OCI-LY1 (cell line): ENCODE measurements at regions not wholly inside any gene's neighbourhood (a gene's known extent, or its start where the extent isn't known, plus 50 kb on each side); places are given as distances from the start of the nearest gene placed in this dataset.

Experiments
- H2AFZ ChIP-seq: fragments of 200-600 bp; sonication (generic), shearing (Covaris generic); 2 replicates; pipeline ENCODE4 v1.6.0; 2014; ENCODE audit warnings: antibody characterized with exemption, mild to moderate bottlenecking, low read length
- H3F3A ChIP-seq: fragments of 200-600 bp; sonication (generic), shearing (Covaris generic); 2 replicates; pipeline ENCODE4 v1.6.0; 2014; ENCODE audit warnings: mild to moderate bottlenecking, antibody characterized with exemption, low read length, moderate library complexity; ENCODE audit not compliant: insufficient read depth
- H3K27ac ChIP-seq: fragments of 200-600 bp; sonication (generic); 2 replicates; pipeline ENCODE4 v1.5.1; 2014; ENCODE audit warnings: low read length, mixed run types, mild to moderate bottlenecking, low read depth; ENCODE audit not compliant: poor library complexity, severe bottlenecking
- H3K27me3 ChIP-seq: fragments of 200-600 bp; sonication (generic); 2 replicates; pipeline ENCODE4 v1.6.0; 2014; ENCODE audit warnings: antibody characterized with exemption, mild to moderate bottlenecking, low read length, moderate library complexity; ENCODE audit not compliant: insufficient read depth
- H3K36me3 ChIP-seq: fragments of 200-600 bp; sonication (generic); 2 replicates; pipeline ENCODE4 v1.6.1; 2014; ENCODE audit warnings: mild to moderate bottlenecking, antibody characterized with exemption, low read length, moderate library complexity, mixed read lengths; ENCODE audit not compliant: insufficient read depth
- H3K4me1 ChIP-seq: fragments of 200-600 bp; sonication (generic); 2 replicates; pipeline ENCODE4 v1.5.1; 2014; ENCODE audit warnings: mild to moderate bottlenecking, low read length, moderate library complexity; ENCODE audit not compliant: insufficient read depth, severe bottlenecking
- H3K4me2 ChIP-seq: fragments of 200-600 bp; sonication (generic), shearing (Covaris generic); 2 replicates; pipeline ENCODE4 v1.6.1; 2014; ENCODE audit warnings: low read length
- H3K4me3 ChIP-seq: fragments of 200-600 bp; sonication (generic); 2 replicates; pipeline ENCODE4 v1.5.1; 2014; ENCODE audit warnings: low read length, low read depth, mild to moderate bottlenecking, mixed read lengths; ENCODE audit not compliant: poor library complexity, severe bottlenecking
- H3K79me2 ChIP-seq: fragments of 200-600 bp; shearing (Covaris generic); 2 replicates; pipeline ENCODE4 v1.6.1; 2016; ENCODE audit warnings: mixed run types, low read length, mixed read lengths; ENCODE audit not compliant: insufficient read depth
- H3K9ac ChIP-seq: fragments of 200-600 bp; sonication (generic), shearing (Covaris generic); 2 replicates; pipeline ENCODE4 v1.6.1; 2014; ENCODE audit warnings: mild to moderate bottlenecking, low read length, mixed read lengths
- H3K9me2 ChIP-seq: fragments of 200-600 bp; sonication (generic), shearing (Covaris generic); 2 replicates; pipeline ENCODE4 v1.6.1; 2014; ENCODE audit warnings: low read depth, mild to moderate bottlenecking, low read length, mixed read lengths
- H3K9me3 ChIP-seq: fragments of 200-600 bp; shearing (Covaris generic); 2 replicates; pipeline ENCODE4 v1.6.1; 2014; ENCODE audit warnings: low read length, mixed read lengths
- H4K20me1 ChIP-seq: fragments of 200-600 bp; sonication (generic), shearing (Covaris generic); 2 replicates; pipeline ENCODE4 v1.6.0; 2016; ENCODE audit warnings: mild to moderate bottlenecking, low read length; ENCODE audit not compliant: insufficient read depth
- EZH2 ChIP-seq: fragments of 200-600 bp; sonication (generic), shearing (Covaris generic); IDR thresholded peaks from 2 replicates; pipeline ENCODE4 v1.8.0; 2017; ENCODE audit warnings: borderline replicate concordance, mixed run types, mild to moderate bottlenecking, antibody characterized with exemption, low read length, moderate library complexity, mixed read lengths
- TF ChIP-seq, protein P1 (sequence below): fragments of 200-600 bp; sonication (generic), shearing (Covaris generic); IDR thresholded peaks from 2 replicates; pipeline ENCODE4 v1.5.1; 2017; ENCODE audit warnings: mild to moderate bottlenecking, antibody characterized with exemption, low read length, moderate library complexity, mixed read lengths

DNA sequence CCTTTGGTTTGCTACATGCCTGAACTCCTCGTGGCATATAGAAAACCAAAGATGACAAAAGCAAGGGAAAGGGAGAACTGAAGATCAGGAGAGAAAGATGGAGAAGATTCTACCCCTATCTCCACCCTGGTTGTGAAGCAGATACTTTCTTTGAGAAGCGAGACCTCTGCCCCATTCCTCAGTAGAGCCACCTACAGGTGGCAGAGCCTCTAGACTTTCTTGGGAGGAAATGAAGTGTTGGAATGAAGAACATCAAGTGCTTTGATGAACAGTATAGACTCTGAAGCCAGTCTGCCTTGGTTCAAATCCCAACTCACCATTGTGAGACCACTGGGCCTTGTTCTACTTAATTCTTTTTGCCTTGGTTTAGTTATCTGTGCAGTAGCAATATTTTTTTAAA, 348.8 kb upstream of the ETAA1 start:
- no peaks in the 10 kb centered on the region for H3K4me1 ChIP-seq
- H3K4me2 ChIP-seq = no peak overlapping the region
- no peaks in the 10 kb centered on the region for H3K79me2 ChIP-seq
- H3K4me3 ChIP-seq = no peak overlapping the region
- no peaks in the 10 kb centered on the region for H3K9me2 ChIP-seq
- H2AFZ ChIP-seq = no peak overlapping the region
- H3K27me3 ChIP-seq = no peaks in the 10 kb centered on the region
- H3K9me3 ChIP-seq = no peaks in the 10 kb centered on the region
- H3F3A ChIP-seq = no peaks in the 10 kb centered on the region
- no peaks in the 10 kb centered on the region for H4K20me1 ChIP-seq
- H3K9ac ChIP-seq = no peak overlapping the region
- TF ChIP-seq, protein P1, sequence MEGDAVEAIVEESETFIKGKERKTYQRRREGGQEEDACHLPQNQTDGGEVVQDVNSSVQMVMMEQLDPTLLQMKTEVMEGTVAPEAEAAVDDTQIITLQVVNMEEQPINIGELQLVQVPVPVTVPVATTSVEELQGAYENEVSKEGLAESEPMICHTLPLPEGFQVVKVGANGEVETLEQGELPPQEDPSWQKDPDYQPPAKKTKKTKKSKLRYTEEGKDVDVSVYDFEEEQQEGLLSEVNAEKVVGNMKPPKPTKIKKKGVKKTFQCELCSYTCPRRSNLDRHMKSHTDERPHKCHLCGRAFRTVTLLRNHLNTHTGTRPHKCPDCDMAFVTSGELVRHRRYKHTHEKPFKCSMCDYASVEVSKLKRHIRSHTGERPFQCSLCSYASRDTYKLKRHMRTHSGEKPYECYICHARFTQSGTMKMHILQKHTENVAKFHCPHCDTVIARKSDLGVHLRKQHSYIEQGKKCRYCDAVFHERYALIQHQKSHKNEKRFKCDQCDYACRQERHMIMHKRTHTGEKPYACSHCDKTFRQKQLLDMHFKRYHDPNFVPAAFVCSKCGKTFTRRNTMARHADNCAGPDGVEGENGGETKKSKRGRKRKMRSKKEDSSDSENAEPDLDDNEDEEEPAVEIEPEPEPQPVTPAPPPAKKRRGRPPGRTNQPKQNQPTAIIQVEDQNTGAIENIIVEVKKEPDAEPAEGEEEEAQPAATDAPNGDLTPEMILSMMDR = peak; percentile 30; the same call in 1 of the 2 replicates
- no peak for TF ChIP-seq EZH2
- H3K27ac ChIP-seq = no peak overlapping the region
- no peaks in the 10 kb centered on the region for H3K36me3 ChIP-seq

- H3K4me1 ChIP-seq = no peaks in the 10 kb centered on the region
- H3F3A ChIP-seq = no peaks in the 10 kb centered on the region
- H3K9me3 ChIP-seq = no peaks in the 10 kb centered on the region
- H3K36me3 ChIP-seq = no peaks in the 10 kb centered on the region
- no peak overlapping the region for H3K9ac ChIP-seq
- TF ChIP-seq EZH2 = no peak
- TF ChIP-seq, protein P1 = no peak
- no peak overlapping the region for H3K27ac ChIP-seq
- H3K4me2 ChIP-seq = no peak overlapping the region
- H4K20me1 ChIP-seq = no peaks in the 10 kb centered on the region
- no peaks in the 10 kb centered on the region for H3K9me2 ChIP-seq
- no peaks in the 10 kb centered on the region for H3K27me3 ChIP-seq
- H3K4me3 ChIP-seq = no peak overlapping the region
- H3K79me2 ChIP-seq = no peaks in the 10 kb centered on the region
- H2AFZ ChIP-seq = no peak overlapping the region
These were observed 346.5 kb upstream of the ETAA1 start for GRCh38 chr2:67050622-67051021.

- Histone ChIP-seq H3F3A (no peaks in the 10 kb centered on the region), H3K36me3 (no peaks in the 10 kb centered on the region), H3K4me3 (no peak overlapping the region), H3K27me3 (no peaks in the 10 kb centered on the region), H3K9me3 (no peaks in the 10 kb centered on the region), H3K9ac (no peak overlapping the region), H3K4me2 (no peak overlapping the region), H3K9me2 (no peaks in the 10 kb centered on the region), H4K20me1 (no peaks in the 10 kb centered on the region), H3K79me2 (no peaks in the 10 kb centered on the region), H2AFZ (no peak overlapping the region), H3K4me1 (no peaks in the 10 kb centered on the region), H3K27ac (no peak overlapping the region)
- no peak for TF ChIP-seq EZH2
- TF ChIP-seq, protein P1 = no peak
These were observed 342.4 kb upstream of the ETAA1 start for GRCh38 chr2:67054728-67055127.
